GM21529 (cell line): ENCODE measurements at regions not wholly inside any gene's neighbourhood (a gene's known extent, or its start where the extent isn't known, plus 50 kb on each side); places are given as distances from the start of the nearest gene placed in this dataset.
"Not testable (repeated sequence)": the region's sequence is repeated elsewhere in the genome, so short reads cannot be mapped to it uniquely, and the experiment has no call there.

Experiments
- ATAC-seq: cut with Tn5 transposase; IDR thresholded peaks from one replicate; pipeline ENCODE4 v1.9.1; 2021; ENCODE audit not compliant: unreplicated experiment

- no peak for ATAC-seq
Observed at GRCh38 chr1:38516560-38516959, 343.0 kb downstream of the RRAGC start.

DNA sequence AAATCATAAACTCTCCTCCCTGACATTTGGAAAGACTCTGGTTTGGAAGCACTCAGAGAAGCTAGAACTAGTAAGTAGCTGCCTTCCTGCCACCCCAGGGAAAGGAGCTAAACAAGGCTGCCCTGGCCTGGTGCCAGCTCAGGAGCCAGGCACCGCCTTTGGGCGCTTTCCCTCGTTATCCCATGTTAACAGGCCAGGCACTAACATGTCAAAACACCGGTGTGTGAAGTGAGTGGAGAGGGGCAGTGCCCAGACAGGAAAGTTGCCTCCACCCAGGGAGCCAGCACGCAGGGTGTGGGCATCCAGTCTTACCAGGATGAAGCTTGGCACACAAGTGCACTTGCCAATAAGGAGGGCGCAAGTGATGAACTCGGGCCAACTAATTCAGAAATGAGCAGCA, 346.8 kb downstream of the RRAGC start:
- no peak for ATAC-seq

DNA sequence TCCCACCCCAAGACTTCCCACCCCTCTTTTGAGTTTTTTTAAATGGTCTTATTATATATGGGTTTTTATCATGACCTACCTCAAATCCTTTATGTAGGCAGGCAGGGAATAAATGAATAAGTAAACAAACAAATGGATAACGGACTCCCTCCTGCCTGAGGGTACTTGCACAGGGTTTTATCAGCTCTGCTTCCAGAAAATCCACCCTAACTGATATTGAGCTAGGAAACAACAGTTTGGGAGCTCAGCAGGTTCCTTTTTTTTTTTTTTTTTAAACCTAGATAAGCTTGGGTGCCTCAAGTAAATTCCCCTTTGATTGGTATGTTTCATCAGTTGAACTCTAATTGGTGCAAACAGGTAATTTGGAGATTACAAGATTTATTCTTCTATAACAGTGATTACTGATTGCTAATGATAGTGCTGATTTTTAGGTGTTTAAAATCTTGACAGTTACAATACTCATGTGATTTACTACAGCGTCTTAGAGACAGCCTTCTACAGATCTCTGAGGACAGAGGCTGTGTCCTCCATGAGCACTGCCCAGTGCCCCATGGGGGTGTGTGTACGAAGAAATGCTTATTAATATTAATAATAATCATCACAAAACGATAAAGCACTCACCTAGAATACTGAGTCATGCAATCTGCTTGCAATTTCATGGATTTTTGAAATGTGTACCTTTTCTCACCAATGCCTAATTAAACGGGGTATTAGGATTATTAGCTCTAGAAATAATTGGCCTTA, 347.4 kb downstream of the RRAGC start:
- no peak for ATAC-seq

GRCh38 chr1:38508232-38508631, 351.3 kb downstream of the RRAGC start:
- no peak for ATAC-seq

GRCh38 chr1:38507563-38507962, 352.0 kb downstream of the RRAGC start:
- no peak for ATAC-seq

- ATAC-seq, result no peak
Observed at GRCh38 chr1:38505944-38506343, 353.6 kb downstream of the RRAGC start.

DNA sequence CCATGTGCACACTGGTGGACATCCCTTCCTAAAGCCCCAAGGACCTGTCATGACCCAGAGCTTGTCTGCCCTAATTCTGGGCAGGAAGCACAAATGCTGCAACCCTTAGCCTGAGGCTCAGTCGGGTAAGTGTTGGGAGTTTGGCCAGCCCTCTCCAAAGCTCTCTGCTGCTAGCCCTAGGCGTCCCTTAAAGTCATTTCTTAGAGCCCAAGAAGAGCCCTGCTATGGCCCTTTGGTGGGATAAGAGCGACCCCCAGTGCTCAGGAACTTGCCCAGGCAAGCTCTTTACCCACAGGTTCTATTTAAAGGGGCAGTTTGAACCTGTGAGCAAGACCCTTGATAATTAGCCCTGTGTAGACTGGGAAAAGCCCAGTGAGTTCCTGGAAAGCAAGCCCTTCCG, 356.8 kb downstream of the RRAGC start:
- ATAC-seq, result no peak

DNA sequence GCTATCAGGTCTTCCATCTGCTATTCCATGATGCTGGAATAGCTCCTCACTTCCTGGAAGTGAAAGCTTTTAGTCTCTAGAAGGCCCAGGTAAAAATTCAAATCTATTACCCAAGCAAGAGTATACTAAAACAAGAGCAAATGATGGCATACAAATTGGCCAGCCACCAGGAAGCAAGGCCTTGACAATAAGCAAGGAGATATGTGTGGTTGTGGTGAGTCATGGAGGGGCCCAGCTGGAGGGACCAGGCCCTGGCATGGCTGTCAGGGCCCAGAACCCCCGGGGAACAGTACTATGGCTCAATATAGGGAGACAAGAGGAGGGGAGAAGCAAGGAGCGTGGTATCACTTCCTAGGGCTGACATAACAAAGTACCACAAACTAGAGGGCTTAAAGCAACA, 358.7 kb downstream of the RRAGC start:
- no peak for ATAC-seq

GRCh38 chr1:38500352-38500751, 359.2 kb downstream of the RRAGC start:
- no peak for ATAC-seq

DNA sequence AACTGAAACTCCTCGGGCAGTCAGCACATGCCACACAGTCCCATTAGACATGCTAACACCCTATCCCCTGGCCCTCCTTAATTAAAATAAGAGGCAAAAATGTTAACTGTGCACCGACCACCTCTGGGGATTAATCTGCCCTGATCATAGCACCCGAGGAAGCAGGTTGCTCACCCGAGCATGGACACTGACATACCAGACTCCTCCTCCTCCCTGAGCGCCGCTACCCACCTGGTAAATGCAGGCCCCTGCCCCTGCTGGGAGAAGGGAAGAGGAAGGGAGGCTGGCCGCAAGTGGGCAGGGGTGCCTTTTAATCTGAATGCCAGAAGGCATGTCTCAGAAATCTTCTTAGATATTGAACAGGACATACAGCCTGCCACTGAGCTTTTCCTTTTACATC, 360.9 kb downstream of the RRAGC start:
- ATAC-seq, result no peak

GRCh38 chr1:38497921-38498656, 361.5 kb downstream of the RRAGC start:
- ATAC-seq, result no peak

DNA sequence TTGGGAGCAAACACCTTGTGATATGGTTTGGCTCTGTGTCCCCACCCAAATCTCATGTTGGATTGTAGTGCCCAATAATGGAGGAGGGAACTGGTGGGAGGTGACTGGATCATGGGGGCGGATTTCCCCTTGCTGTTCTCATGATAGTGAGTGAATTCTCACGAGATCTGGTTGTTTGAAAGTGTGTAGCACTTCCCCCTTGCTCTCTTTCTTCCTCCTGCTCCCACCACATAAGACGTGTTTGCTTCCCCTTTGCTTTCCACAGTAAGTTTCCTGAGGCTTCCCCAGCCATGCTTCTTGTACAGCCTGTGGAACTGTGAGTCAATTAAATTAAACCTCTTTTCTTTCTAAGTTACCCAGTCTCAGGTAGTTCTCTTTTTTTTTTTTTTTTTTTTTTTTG, 366.3 kb downstream of the RRAGC start:
- not testable (repeated sequence) for ATAC-seq

DNA sequence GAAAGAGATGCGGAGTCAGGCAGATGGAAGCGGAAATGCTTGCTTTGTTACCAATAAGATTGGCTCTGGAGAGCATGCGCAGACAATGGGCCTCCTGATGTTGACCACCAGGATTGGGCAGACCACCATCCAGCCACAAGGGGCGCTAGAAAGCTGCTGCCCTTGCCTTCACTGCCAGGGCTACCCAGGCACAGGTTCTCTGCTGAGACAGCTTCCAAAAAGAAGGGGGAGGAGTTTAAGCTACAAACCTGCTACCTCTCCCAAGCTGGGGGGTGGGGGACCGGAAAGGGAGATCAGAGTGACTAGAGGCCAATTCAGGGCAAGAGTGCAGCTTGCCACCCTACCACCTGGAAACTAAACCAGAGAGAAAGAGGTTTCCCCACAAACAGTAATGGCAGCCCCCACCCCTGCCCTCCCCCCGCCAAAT, 369.7 kb downstream of the RRAGC start:
- ATAC-seq, result no peak

- no peak for ATAC-seq
Observed at GRCh38 chr1:38488162-38488898, 371.2 kb downstream of the RRAGC start.

GRCh38 chr1:38487396-38487795, 372.2 kb downstream of the RRAGC start:
- ATAC-seq, result no peak

GRCh38 chr1:38486085-38486484, 373.5 kb downstream of the RRAGC start:
- no peak for ATAC-seq

DNA sequence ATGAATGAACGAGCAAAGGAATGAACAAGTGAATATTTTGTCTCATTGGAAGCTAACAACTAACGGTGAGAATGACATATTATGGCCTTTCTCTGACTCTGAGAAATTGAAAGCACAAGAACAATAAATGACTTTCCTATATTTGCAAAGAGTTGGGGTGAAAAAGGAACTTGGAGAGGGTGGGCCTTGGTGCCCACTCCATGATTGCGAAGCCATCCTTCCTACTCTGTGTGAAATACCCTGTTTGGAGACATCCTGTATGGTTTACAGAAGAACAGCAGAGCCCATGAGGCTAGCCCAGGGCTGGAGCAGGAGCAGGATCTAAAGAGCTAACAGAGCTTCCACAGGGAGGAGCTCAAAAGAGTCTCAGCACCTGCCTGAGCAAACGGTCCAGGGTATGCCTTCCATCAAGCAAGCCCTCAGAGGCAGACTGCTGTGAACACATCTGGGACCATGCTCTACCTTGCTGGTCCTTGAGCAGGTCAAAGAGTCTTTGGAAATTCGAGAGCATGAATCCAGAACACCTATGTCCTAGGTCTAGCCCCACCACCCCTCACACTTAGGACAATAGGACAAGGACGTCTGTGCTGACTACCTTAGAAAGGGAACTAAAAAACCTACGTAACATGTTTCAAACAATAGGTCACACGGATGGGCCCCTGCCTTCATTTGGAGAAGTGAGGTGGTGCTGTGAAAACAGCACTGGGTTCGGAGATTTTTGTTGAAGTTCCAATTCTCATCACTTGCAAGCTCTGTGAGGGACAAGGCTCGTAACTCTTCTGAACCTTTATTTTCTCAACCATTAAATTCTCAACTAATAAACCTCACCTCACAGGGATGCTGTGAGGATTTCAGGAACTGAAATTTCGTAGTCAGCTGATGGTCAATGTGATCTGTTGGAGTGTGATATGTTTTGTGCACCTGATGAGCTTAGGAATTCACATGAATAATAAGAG, 377.4 kb downstream of the RRAGC start:
- no peak for ATAC-seq

DNA sequence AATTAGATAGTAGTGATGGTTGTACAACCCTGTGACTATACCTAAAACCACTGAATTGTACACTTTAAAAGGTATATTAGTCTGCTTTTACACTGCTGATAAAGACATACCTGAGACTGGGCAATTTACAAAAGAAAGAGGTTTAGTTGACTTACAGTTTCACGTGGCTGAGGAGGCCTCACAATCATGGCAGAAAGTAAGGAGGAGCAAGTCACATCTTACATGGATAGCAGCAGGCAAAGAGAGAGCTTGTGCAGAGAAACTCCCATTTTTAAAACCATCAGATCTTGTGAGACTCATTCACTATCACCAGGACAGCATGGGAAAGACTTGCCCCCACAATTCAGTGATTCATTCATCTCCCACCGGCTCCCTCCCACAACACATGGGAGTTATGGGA, 379.9 kb downstream of the RRAGC start:
- not testable (repeated sequence) for ATAC-seq

DNA sequence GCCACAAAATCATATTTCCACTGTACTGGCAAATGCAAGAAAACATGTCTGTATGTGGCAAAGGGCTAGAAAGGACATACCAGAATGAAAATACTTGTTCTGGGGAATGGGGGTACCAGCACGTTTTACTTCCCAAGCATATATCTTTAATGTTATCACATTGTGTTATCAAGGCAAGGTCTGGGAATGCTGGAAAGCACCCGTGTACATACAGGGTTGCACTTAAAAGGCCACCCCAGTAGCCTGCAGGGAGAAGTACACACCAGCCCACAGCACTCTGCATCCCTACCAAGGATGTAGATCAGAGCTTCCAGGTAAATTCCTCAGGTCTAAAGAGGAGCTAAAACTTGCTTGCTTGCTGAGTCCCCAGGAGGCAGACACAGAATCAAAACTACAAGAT, 381.8 kb downstream of the RRAGC start:
- no peak for ATAC-seq

DNA sequence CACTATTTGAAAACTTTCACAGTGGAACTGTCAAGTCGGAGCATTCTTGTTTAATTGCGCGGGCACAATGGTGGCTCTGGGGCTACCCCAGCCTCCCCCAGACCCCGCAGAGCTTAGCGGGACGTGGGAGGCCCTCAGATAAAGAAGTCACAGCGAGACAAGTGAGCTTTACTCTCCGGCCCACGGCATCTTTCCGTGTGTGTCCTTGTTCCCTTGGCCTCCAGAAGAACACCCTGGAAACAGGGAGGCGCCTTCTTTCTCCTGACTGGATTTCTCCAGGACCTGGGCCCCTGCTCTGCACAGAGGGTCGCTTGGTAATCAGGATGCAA, 382.8 kb downstream of the RRAGC start:
- ATAC-seq, result no peak
